Glomerular endothelial cell (primary cell): ENCODE measurements at regions not wholly inside any gene's neighbourhood (a gene's known extent, or its start where the extent isn't known, plus 50 kb on each side); places are given as distances from the start of the nearest gene placed in this dataset.

Experiments
- DNase-seq: peaks from one replicate; pipeline ENCODE4 v3.0.0-alpha.2; 2011; ENCODE audit warnings: low read depth, low spot score; ENCODE audit errors: extremely low read depth

- DNase-seq, result no peak
Observed at GRCh38 chr19:32012886-32013631, 332.4 kb upstream of the ZNF507 start.

DNA sequence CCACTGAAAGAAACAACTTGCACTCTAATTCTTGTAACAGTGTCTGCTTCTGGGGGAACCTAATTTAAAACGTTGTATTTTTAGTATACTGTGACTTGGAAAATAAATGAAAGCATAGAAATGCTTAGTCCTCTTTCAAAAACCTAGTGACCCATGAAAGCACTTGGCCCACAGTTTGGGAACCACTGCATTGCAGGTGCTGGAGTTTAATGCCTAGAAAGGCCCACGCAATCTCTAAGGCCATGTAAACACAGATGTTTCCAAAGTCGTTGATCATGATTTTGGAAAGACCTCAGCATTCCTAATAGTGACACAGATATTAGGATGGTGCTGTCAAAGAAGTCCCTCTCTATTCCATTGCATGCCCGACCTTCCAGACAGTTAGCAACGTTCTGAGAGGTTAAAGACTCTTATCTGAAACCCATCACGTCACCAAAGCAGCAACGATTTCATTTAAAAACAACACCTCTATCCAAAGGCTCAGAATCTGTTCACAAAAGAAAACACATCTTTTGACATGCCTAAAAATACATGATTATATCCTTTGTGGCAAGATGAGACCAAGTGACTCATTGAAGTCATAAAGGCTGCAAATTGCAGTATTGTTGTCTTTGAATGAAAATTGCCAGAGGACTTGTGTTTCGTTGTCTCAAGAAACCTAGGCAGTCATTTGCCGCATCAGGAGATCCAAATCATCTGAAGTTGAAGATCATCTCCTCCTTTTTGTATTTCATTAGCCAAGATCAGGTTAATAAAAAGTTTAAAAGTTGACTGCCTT, 328.0 kb upstream of the ZNF507 start:
- no peak for DNase-seq

- no peak for DNase-seq
Observed at GRCh38 chr19:32018014-32018413, 327.4 kb upstream of the ZNF507 start.

GRCh38 chr19:32020538-32020937, 324.9 kb upstream of the ZNF507 start:
- no peak for DNase-seq

GRCh38 chr19:32022044-32022640, 323.3 kb upstream of the ZNF507 start:
- DNase-seq, result no peak

- DNase-seq, result no peak
Observed at GRCh38 chr19:32022731-32023563, 322.5 kb upstream of the ZNF507 start.

DNA sequence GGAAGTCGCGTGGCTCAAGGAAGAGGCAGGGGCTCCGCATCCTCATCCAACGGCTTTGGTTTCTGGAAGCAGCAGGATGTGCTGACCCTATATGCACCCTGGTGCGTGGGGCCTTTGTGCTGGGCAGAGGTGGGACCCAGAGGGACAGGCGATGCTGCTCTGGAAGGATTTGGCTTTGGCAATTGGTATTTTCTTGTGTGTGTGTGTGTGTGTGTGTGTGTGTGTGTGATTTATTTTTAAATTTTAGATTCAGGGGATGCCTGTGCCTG, 321.9 kb upstream of the ZNF507 start:
- DNase-seq, result no peak

GRCh38 chr19:32029235-32029634, 316.2 kb upstream of the ZNF507 start:
- no peak for DNase-seq

GRCh38 chr19:32032561-32032960, 312.8 kb upstream of the ZNF507 start:
- DNase-seq, result no peak

DNA sequence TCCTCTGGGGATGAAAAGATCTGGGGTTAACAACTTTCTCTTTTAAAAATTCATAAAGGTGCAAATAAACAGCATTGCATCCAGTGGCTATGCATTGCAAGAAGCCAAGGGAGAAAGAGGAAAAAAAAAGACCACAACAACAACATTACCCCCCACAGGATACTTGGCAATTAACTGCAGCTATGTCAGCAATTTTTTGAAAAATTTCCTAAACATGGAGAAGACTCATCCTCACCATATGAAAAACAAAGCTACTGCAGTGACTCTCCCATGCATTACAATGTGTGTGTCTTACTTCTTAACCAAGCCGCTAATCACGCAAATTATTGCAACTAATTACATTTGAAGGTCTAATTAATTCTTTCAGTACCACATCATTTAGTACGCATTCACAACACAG, 309.8 kb upstream of the ZNF507 start:
- DNase-seq, result no peak

DNA sequence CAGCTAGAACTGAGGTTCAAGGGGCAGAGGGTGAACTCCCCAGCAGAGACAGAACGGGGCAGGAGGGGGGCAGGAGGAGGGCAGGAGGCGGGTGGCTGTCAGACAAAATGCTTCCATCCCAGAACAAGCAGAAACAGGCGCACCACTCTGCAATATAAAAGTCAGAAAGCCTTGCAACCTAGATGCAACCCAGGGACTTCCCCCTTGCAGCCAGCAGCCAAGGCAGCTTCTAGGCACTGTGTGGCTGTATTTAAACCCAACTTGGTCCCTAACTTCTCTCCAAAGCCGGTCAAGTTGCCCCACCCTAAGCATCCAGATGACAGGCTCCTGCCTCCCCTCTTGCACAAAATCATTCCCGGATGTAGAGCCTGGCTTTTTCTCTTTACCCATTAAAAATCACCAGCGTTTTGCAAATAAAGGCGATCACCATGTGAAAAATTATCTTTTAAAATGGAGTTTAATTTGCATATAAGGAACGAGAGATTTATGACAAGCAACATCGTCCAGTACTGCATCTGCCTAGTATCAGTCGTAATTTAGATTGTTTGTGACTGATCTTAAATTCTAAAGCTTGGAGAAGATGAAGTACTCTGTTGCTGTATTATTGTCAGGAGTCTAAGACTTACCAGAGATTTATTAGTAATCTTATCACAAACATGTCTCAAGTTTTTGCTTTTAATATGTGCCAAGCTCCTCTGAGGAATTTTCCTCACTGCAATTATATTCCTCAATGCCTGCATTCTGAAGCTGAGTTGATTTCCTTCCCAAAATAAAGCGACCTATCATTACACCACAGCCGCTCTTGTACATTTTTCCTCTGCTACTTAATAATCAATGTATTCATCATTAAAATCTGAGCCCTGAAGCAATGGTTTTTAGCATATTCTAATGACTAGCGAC, 307.1 kb upstream of the ZNF507 start:
- no peak for DNase-seq

DNA sequence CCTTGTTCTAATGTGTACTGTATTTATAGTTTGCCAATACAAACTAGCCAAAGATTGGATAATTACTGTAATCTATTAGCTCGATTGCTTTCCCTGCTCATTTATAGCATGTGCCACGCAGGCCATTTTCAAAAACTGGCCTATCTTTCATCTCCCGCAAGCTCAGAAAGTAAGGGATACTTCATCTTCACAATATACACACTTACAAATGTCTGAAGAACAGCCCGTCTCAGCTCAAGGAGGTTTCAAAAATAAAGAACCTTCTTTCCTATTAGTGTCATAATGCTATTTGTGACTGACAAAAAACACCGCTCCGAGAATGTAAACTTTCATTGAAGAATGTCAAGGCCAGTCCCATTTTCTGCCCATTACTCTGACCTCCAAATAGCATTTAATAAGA, 306.4 kb upstream of the ZNF507 start:
- no peak for DNase-seq

DNA sequence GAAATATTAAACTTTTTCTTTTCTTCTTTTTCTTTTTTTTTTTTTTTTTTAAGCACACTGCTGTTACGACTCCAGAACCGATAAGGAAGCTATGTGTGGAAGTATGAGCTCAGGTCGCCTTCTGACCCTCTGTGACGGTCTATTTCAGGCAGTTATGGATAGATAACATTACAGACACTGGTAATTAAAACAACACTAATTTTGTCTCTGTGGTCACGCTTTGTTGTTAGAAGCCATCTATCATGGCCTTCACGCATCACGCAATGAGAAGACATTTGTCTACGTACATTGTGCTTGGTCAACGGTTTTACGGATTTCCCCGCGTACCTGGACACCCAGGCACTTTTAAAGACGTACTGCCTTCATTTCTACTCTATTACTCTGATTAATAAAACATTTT, 306.0 kb upstream of the ZNF507 start:
- DNase-seq, result no peak

- no peak for DNase-seq
Observed at GRCh38 chr19:32040236-32040635, 305.2 kb upstream of the ZNF507 start.

GRCh38 chr19:32041681-32042292, 303.6 kb upstream of the ZNF507 start:
- no peak for DNase-seq

- DNase-seq, result no peak
Observed at GRCh38 chr19:32047788-32048187, 297.6 kb upstream of the ZNF507 start.

- no peak for DNase-seq
Observed at GRCh38 chr19:32053376-32053775, 292.0 kb upstream of the ZNF507 start.

DNA sequence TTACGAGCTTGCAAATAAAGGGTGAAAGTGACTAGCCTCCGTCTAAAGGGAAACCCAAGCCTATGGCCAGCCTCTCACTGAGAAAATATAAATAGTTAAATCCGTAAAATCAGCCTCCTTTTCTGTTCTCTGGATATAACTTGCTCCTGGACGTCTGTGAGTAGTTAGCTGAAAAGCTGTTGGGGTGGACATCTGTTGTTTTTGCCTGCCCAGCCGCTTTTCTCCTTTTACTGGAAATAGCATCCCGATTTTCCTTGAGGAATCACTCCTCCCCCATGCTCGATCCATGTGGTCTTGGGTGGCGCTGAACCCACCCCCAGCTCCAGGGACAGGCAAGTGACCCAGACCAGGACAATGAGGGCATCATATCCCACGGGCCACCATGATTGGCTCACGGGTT, 291.5 kb upstream of the ZNF507 start:
- no peak for DNase-seq

GRCh38 chr19:32058131-32058530, 287.3 kb upstream of the ZNF507 start:
- DNase-seq, result no peak

DNA sequence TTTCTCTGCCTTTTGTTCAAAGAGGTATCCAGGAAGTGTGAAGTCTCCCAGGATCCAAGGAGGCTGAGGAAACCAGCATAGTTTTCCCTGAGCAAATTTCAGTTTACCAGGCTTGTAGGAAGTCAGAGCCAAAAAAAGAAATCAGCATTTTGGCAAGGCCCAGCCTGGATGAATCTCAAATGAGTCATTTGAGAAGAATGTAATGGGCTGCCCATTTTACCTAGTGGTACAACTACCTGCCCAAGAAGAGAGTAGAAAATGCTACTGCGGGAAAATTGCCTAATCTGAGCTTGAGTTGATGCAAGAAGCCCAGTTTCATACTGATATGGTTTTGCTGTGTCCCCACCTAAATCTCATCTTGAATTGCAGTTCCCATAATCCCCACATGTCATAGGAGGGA, 284.1 kb upstream of the ZNF507 start:
- DNase-seq, result no peak
